GM12801 (cell line): ENCODE measurements at regions not wholly inside any gene's neighbourhood (a gene's known extent, or its start where the extent isn't known, plus 50 kb on each side); places are given as distances from the start of the nearest gene placed in this dataset.

Source experiments
- CTCF ChIP-seq: IDR thresholded peaks from one replicate; pipeline ENCODE4 v1.5.1; 2011; ENCODE audit warnings: control low read depth; ENCODE audit not compliant: insufficient read length; ENCODE audit errors: extremely low read depth

GRCh38 chr20:53736757-53737395, 143.2 kb upstream of the ZNF217 start:
- no peak for TF ChIP-seq CTCF

GRCh38 chr20:53736122-53736756, 142.6 kb upstream of the ZNF217 start:
- no peak for TF ChIP-seq CTCF

GRCh38 chr20:53735536-53736050, 142.0 kb upstream of the ZNF217 start:
- TF ChIP-seq CTCF = no peak

GRCh38 chr20:53734006-53734688, 140.5 kb upstream of the ZNF217 start:
- no peak for TF ChIP-seq CTCF

GRCh38 chr20:53731595-53731994, 138.0 kb upstream of the ZNF217 start:
- no peak for TF ChIP-seq CTCF

GRCh38 chr20:53728359-53728758, 134.7 kb upstream of the ZNF217 start:
- TF ChIP-seq CTCF = no peak

GRCh38 chr20:53725575-53725970, 131.9 kb upstream of the ZNF217 start:
- no peak for TF ChIP-seq CTCF
